ENCODE measurements at regions not wholly inside any gene's neighbourhood (a gene's known extent, or its start where the extent isn't known, plus 50 kb on each side); places are given as distances from the start of the nearest gene placed in this dataset.

- TF ChIP-seq, protein P1, sequence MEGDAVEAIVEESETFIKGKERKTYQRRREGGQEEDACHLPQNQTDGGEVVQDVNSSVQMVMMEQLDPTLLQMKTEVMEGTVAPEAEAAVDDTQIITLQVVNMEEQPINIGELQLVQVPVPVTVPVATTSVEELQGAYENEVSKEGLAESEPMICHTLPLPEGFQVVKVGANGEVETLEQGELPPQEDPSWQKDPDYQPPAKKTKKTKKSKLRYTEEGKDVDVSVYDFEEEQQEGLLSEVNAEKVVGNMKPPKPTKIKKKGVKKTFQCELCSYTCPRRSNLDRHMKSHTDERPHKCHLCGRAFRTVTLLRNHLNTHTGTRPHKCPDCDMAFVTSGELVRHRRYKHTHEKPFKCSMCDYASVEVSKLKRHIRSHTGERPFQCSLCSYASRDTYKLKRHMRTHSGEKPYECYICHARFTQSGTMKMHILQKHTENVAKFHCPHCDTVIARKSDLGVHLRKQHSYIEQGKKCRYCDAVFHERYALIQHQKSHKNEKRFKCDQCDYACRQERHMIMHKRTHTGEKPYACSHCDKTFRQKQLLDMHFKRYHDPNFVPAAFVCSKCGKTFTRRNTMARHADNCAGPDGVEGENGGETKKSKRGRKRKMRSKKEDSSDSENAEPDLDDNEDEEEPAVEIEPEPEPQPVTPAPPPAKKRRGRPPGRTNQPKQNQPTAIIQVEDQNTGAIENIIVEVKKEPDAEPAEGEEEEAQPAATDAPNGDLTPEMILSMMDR (IDR thresholded peaks at IDR 0.05; ENCODE audit: poor library complexity) = no peak
- no peak for TF ChIP-seq EZH2 (IDR thresholded peaks at IDR 0.05; ENCODE audit: borderline replicate concordance)
Measured at GRCh38 chr16:8158051-8158450, 432.3 kb downstream of the TMEM114 start.
